CD1c-positive myeloid dendritic cell (primary cell): ENCODE measurements at regions not wholly inside any gene's neighbourhood (a gene's known extent, or its start where the extent isn't known, plus 50 kb on each side); places are given as distances from the start of the nearest gene placed in this dataset.

Experiments used
- DNase-seq: peaks from one replicate; pipeline ENCODE4 v3.0.0-alpha.2; 2016; ENCODE audit errors: extremely low spot score

- no peak for DNase-seq
These were observed 152.0 kb upstream of the DYRK2 start for GRCh38 chr12:67496581-67496980.

GRCh38 chr12:67498991-67499390, 149.6 kb upstream of the DYRK2 start:
- DNase-seq: no peak

GRCh38 chr12:67501362-67501761, 147.2 kb upstream of the DYRK2 start:
- DNase-seq: no peak

GRCh38 chr12:67504026-67504425, 144.5 kb upstream of the DYRK2 start:
- peak; percentile 54 for DNase-seq

GRCh38 chr12:67506739-67507138, 141.8 kb upstream of the DYRK2 start:
- DNase-seq: no peak

- DNase-seq: no peak
These were observed 139.7 kb upstream of the DYRK2 start for GRCh38 chr12:67508830-67509229.

GRCh38 chr12:67509666-67510386, 138.7 kb upstream of the DYRK2 start:
- DNase-seq: no peak

GRCh38 chr12:67512061-67512460, 136.5 kb upstream of the DYRK2 start:
- no peak for DNase-seq

- DNase-seq: no peak
These were observed 134.0 kb upstream of the DYRK2 start for GRCh38 chr12:67514502-67514901.

- no peak for DNase-seq
These were observed 132.7 kb upstream of the DYRK2 start for GRCh38 chr12:67515679-67516340.

GRCh38 chr12:67517181-67517887, 131.2 kb upstream of the DYRK2 start:
- DNase-seq: peak; percentile 5

GRCh38 chr12:67519484-67520433, 128.8 kb upstream of the DYRK2 start:
- no peak for DNase-seq

- no peak for DNase-seq
These were observed 127.9 kb upstream of the DYRK2 start for GRCh38 chr12:67520606-67521005.

- DNase-seq: no peak
These were observed 126.3 kb upstream of the DYRK2 start for GRCh38 chr12:67522222-67522621.

GRCh38 chr12:67523538-67523937, 125.0 kb upstream of the DYRK2 start:
- DNase-seq: no peak

GRCh38 chr12:67524861-67525616, 123.5 kb upstream of the DYRK2 start:
- peak; percentile 43 for DNase-seq

GRCh38 chr12:67525617-67525884, 123.0 kb upstream of the DYRK2 start:
- no peak for DNase-seq

GRCh38 chr12:67526129-67526528, 122.4 kb upstream of the DYRK2 start:
- no peak for DNase-seq

- no peak for DNase-seq
These were observed 117.5 kb upstream of the DYRK2 start for GRCh38 chr12:67531051-67531450.

GRCh38 chr12:67531501-67531900, 117.0 kb upstream of the DYRK2 start:
- DNase-seq: no peak

- DNase-seq: no peak
These were observed 115.4 kb upstream of the DYRK2 start for GRCh38 chr12:67533159-67533558.
